ENCODE measurements at regions not wholly inside any gene's neighbourhood (a gene's known extent, or its start where the extent isn't known, plus 50 kb on each side); places are given as distances from the start of the nearest gene placed in this dataset.
A peak's percentile ranks its signal among the peaks of the same experiment; 100 is the strongest.

DNA sequence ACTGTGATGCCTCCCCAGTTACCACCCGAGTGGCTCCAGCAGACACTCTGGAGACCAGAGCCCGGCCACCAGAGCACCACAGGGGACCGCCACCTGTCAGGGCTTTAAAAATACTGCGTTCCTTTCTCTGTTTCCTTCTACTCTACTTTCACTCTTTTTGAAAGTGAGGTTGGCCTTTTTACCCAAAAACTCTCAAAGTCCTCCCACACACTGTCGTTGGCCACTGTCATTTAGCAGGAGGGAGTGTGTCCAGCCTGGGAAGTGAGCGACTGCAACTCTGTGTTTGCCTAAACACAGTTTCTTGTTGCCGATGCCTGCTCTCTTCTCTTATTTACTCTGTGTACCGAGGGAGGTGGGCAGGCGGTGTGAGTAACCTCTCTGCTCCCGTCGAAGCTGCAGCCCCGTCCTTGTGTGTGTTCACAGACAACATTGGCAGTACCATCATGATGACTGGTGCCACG, 90.8 kb upstream of the CLDN5 start:
- peaks cover 17% of the 10 kb centered on the region; the same call in 1 of the 2 replicates for H3K4me1 ChIP-seq (ENCODE audit: insufficient read depth, low read length)
- no peak overlapping the region for H3K4me3 ChIP-seq (ENCODE audit: low read length)
- H3K27me3 ChIP-seq (ENCODE audit: insufficient read depth, low read length), result no peaks in the 10 kb centered on the region
- H3K36me3 ChIP-seq (ENCODE audit: insufficient read depth, low read depth, low read length), result no peaks in the 10 kb centered on the region
- no peak overlapping the region for H3K27ac ChIP-seq (ENCODE audit: low read length)
- H3K9me3 ChIP-seq (ENCODE audit: insufficient read depth, low read depth, low read length), result no peaks in the 10 kb centered on the region
- H3K9ac ChIP-seq (ENCODE audit: low read depth, low read length), result no peak overlapping the region

DNA sequence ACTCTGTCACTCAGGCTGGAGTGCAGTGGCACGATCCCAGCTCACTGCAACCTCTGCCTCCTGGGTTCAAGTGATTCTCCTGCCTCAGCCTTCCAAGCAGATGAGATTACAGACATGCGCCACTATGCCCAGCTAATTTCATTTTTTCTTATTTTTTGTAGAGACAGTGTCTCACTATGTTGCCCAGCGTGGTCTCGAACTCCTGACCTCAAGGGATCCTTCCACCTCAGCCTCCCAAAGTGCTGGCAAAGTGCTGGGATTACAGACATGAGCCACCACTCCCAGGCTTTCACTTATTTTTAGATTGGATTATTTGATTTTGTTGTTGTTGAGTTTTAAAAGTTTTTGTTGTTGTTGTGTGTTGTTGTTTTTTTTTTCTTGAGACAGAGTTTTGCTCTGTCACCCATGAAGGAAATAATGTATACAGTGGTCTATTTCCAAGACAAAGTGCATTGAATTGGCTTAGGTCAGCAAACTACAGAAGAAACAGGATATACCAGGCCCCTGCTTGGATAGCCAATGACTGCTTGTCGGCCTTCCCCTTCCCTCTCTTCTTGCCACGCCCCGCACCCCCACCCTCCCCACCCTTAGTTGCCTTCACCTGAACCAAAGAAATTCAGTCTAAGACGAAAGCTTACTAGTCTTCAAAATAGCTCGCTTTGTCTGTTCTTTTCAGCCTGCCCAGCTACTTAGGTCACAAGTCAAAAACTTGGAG, 91.8 kb upstream of the CLDN5 start:
- H3K9me3 ChIP-seq (ENCODE audit: insufficient read depth, low read depth, low read length), result no peaks in the 10 kb centered on the region
- H3K9ac ChIP-seq (ENCODE audit: low read depth, low read length), result no peak overlapping the region
- no peaks in the 10 kb centered on the region for H3K27me3 ChIP-seq (ENCODE audit: insufficient read depth, low read length)
- H3K4me1 ChIP-seq (ENCODE audit: insufficient read depth, low read length), result peaks cover 8% of the 10 kb centered on the region; the same call in 1 of the 2 replicates
- H3K27ac ChIP-seq (ENCODE audit: low read length), result no peak overlapping the region
- no peaks in the 10 kb centered on the region for H3K36me3 ChIP-seq (ENCODE audit: insufficient read depth, low read depth, low read length)
- no peak overlapping the region for H3K4me3 ChIP-seq (ENCODE audit: low read length)

DNA sequence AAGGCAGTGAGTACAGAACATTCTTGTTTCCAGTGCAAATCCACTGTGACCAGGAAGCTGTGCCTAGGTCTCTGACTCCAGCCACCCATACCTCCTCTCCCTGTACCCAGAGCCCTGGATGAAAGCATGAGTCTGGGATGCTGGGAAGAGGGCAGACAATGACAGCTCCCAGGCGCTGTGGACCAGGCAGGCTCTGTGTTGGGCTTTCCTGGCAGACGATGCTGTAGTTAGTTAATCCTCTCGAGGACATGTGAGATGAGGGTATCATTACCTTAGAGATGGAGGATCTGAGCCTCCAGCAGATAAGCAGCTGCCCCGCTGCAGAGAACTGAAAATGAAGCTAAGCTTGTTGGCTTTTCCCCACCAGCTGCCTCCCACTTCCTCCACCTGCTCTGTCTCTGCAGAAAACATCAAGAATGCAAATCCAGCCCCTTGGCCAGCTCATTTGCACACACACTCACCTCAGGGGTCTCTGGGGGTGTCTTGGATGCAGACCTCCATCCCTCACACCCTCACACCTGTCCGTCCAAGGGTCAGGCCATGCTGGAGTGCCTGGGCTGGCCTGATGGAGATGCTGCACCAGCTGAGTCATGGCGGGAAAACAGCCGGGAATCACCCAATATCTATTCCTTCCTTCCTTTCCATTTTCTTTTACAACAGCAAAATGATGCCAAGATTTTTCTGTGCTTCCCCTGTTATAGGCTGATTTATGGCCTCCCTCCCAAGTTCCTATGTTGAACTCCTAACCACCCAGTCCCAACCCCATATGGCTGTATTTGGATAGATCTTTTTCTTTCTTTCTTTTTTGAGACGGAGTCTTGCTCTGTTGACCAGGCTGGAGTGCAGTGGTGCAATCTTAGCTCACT, 94.9 kb upstream of the SEPTIN5 start:
- peaks cover 20% of the 10 kb centered on the region; the same call in 1 of the 2 replicates for H3K4me1 ChIP-seq (ENCODE audit: insufficient read depth, low read length)

DNA sequence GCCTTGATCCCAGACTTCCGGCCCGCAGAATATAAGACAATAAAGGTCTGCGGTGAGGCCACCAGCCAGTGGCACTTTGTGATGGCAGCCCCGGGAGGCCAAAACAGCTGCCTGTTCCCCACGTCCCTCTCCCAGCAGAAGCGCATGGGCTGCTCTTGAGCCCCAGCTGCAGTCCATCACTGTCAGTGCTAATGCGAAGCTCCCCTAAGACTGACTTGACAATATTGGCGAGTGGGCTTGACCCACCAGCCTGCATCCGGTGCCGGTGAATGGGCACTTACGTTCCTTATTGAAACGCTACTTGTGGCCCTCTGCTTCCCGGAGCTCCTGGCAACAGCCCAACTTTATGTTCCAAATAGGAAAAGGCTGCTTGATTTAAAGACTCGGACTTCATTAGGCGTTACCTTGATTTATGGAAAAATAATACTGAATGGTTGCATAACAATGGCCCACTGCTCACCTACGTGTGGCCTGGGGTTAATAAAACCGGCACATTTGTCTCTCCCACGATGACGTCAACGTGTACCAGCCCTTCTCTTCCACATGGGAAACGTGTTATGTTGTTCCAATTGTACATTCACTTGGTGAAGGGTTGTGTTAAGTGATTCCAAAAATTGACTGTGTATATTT, 93.4 kb upstream of the SEPTIN5 start:
- Histone ChIP-seq H3K36me3 (ENCODE audit: insufficient read depth, low read depth, low read length) (no peaks in the 10 kb centered on the region), H3K27me3 (ENCODE audit: insufficient read depth, low read length) (no peaks in the 10 kb centered on the region), H3K9ac (ENCODE audit: low read depth, low read length) (peak overlapping the region; percentile 56; the same call in 1 of the 2 replicates), H3K27ac (ENCODE audit: low read length) (no peak overlapping the region), H3K4me3 (ENCODE audit: low read length) (no peak overlapping the region), H3K4me1 (ENCODE audit: insufficient read depth, low read length) (peaks cover 20% of the 10 kb centered on the region; the same call in 1 of the 2 replicates), H3K9me3 (ENCODE audit: insufficient read depth, low read depth, low read length) (no peaks in the 10 kb centered on the region)

More for the DNA sequence above, 94.9 kb upstream of the SEPTIN5 start:
- Histone ChIP-seq H3K27me3 (ENCODE audit: insufficient read depth, low read length) (no peaks in the 10 kb centered on the region), H3K36me3 (ENCODE audit: insufficient read depth, low read depth, low read length) (no peaks in the 10 kb centered on the region), H3K9ac (ENCODE audit: low read depth, low read length) (no peak overlapping the region), H3K4me3 (ENCODE audit: low read length) (no peak overlapping the region), H3K9me3 (ENCODE audit: insufficient read depth, low read depth, low read length) (no peaks in the 10 kb centered on the region), H3K27ac (ENCODE audit: low read length) (no peak overlapping the region)

DNA sequence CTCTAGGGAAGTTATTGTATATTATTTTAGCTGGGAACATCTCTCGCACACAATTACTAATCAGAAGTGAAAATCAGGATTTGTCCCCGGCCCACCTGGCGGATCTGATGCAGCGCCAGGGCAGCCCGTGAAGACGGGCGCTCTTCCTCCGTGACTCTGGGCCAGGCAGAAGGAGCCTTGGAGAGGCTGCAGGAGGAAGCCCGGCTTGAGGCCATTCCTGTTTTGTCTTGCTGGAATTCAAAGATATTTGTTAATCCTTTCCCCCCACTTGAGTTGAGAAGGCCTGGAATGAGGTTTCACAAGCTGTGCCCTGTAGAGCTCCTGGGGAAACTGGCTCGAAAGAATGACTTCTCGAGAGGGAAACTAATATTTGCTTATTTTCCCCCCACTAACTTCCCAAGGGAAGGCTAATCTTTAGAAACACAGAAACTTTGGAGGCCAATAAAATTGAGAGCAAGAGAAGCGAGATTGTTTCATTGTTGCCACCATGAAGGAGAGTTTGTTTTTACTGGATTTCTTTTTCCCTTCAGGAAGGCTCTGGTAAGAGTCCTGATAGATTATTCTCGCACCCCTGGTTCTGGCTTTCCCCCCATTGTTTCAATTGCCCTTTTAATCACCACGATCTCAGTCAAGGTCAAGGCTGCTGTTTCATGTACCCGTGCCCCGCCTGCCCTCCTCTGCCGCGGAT, 92.8 kb upstream of the SEPTIN5 start:
- Histone ChIP-seq H3K9me3 (ENCODE audit: insufficient read depth, low read depth, low read length) (no peaks in the 10 kb centered on the region), H3K27me3 (ENCODE audit: insufficient read depth, low read length) (no peaks in the 10 kb centered on the region), H3K9ac (ENCODE audit: low read depth, low read length) (peak overlapping the region; percentile 56; the same call in 1 of the 2 replicates), H3K4me1 (ENCODE audit: insufficient read depth, low read length) (peaks cover 21% of the 10 kb centered on the region; the same call in 1 of the 2 replicates), H3K27ac (ENCODE audit: low read length) (no peak overlapping the region), H3K4me3 (ENCODE audit: low read length) (no peak overlapping the region), H3K36me3 (ENCODE audit: insufficient read depth, low read depth, low read length) (no peaks in the 10 kb centered on the region)

DNA sequence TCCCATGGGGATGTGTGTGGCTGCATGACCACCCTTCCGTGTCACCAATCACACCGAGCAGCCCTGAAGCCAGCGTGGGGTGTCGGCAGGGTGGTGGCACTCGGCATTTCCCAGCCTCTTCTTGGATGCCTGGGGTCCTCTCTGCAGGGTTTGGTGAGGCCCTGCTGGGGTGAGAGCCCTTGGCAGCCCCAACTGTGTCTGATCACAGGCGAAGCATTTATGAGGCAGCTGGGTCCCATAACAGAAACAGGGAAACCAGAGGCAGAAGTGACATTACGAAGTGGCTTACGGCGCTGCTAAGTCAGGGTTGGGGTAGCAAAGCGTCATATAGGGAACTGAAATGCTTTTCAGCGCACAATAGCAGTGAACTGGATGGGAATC, 92.3 kb upstream of the SEPTIN5 start:
- H3K9me3 ChIP-seq (ENCODE audit: insufficient read depth, low read depth, low read length), result no peaks in the 10 kb centered on the region
- H3K36me3 ChIP-seq (ENCODE audit: insufficient read depth, low read depth, low read length), result no peaks in the 10 kb centered on the region
- peaks cover 18% of the 10 kb centered on the region; the same call in 1 of the 2 replicates for H3K4me1 ChIP-seq (ENCODE audit: insufficient read depth, low read length)
- no peak overlapping the region for H3K27ac ChIP-seq (ENCODE audit: low read length)
- peak overlapping the region; percentile 56; the same call in 1 of the 2 replicates for H3K9ac ChIP-seq (ENCODE audit: low read depth, low read length)
- H3K27me3 ChIP-seq (ENCODE audit: insufficient read depth, low read length), result no peaks in the 10 kb centered on the region
- no peak overlapping the region for H3K4me3 ChIP-seq (ENCODE audit: low read length)

DNA sequence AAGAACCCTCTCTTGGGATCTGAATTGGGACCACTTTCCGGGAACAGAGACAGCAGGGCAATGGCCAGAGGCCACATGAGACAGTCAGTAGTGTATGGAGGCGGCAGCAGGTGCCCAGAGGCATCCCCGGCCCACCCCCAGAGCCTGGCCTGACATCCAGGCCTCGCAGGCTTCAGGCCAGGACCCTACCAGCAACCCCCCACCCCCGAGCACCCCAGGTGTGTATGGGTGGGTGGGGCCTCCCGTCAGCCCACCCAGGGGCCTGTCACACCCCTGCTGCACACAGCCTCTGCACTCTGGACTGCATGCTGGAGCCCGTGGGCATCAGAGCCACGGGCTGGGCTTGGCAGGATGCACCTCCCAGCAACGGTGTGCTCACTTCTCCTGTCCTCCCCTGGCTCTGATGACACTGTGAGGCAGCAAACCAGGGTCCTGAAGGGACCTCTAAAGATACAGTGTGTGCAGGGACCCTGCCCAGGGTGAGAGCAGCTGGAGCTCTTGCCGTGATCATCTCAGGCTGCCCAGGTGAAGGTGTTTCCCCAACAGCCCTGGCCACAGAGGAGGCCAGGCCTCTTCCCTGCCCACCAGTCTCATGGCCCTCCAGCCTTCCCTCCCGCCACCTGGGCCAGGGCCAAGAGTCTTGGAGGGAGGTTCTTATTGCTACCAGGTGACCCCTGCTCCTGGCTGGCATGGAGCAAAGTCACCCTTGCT, 88.8 kb upstream of the SEPTIN5 start:
- H3K9me3 ChIP-seq (ENCODE audit: insufficient read depth, low read depth, low read length), result no peaks in the 10 kb centered on the region
- H3K4me1 ChIP-seq (ENCODE audit: insufficient read depth, low read length), result peaks cover 18% of the 10 kb centered on the region; the same call in 1 of the 2 replicates
- no peaks in the 10 kb centered on the region for H3K36me3 ChIP-seq (ENCODE audit: insufficient read depth, low read depth, low read length)
- no peaks in the 10 kb centered on the region for H3K27me3 ChIP-seq (ENCODE audit: insufficient read depth, low read length)
- no peak overlapping the region for H3K9ac ChIP-seq (ENCODE audit: low read depth, low read length)
- H3K4me3 ChIP-seq (ENCODE audit: low read length), result no peak overlapping the region
- no peak overlapping the region for H3K27ac ChIP-seq (ENCODE audit: low read length)

DNA sequence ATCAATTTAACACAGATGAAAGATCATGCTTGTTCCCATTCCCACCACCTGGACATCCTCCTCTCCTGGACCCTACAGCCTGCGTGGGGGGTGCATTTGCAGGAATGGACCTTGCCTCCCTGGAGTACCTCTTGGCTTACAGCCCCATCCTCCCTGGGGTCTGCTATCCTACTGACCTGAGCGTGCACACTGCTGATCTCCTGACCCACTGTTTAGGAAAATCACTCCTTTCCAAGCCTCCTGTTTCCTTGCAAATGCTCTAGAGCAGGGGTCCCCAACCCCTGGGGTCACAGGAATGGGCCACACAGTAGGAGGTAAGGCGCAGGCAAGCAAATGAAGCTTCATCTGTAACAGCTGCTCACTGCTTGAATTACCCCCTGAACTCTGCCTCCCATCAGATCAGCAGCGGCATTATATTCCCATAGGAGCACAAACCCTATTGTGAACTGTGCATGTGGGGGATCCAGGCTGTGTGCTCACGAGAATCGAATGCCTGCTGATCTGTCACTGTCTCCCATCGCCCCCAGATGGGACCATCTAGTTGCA, 88.2 kb upstream of the SEPTIN5 start:
- H3K4me1 ChIP-seq (ENCODE audit: insufficient read depth, low read length), result peaks cover 16% of the 10 kb centered on the region; the same call in 1 of the 2 replicates
- no peaks in the 10 kb centered on the region for H3K36me3 ChIP-seq (ENCODE audit: insufficient read depth, low read depth, low read length)
- no peak overlapping the region for H3K27ac ChIP-seq (ENCODE audit: low read length)
- no peak overlapping the region for H3K9ac ChIP-seq (ENCODE audit: low read depth, low read length)
- no peaks in the 10 kb centered on the region for H3K27me3 ChIP-seq (ENCODE audit: insufficient read depth, low read length)
- no peaks in the 10 kb centered on the region for H3K9me3 ChIP-seq (ENCODE audit: insufficient read depth, low read depth, low read length)
- no peak overlapping the region for H3K4me3 ChIP-seq (ENCODE audit: low read length)

DNA sequence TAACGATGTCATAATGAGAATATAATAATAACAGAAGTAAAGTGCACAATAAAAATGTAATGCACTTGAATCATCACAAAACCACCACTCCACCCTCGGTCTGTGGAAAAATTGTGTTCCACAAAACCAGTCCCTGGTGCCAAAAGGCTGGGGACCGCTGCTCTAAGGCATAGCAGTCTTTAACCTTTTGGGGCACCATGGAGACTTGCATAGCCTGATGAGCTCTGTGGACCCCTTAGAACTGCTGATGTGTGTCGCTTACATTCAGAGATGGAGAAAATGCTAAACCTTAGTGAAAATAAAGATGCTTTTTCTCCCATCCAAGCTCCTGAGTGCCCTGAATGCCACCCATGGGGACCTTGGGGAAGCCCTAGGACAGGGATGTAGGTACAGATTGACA, 87.6 kb upstream of the SEPTIN5 start:
- Histone ChIP-seq H3K9ac (ENCODE audit: low read depth, low read length) (no peak overlapping the region), H3K4me1 (ENCODE audit: insufficient read depth, low read length) (peaks cover 10% of the 10 kb centered on the region; the same call in 1 of the 2 replicates), H3K27ac (ENCODE audit: low read length) (no peak overlapping the region), H3K9me3 (ENCODE audit: insufficient read depth, low read depth, low read length) (no peaks in the 10 kb centered on the region), H3K27me3 (ENCODE audit: insufficient read depth, low read length) (no peaks in the 10 kb centered on the region), H3K4me3 (ENCODE audit: low read length) (no peak overlapping the region), H3K36me3 (ENCODE audit: insufficient read depth, low read depth, low read length) (no peaks in the 10 kb centered on the region)

DNA sequence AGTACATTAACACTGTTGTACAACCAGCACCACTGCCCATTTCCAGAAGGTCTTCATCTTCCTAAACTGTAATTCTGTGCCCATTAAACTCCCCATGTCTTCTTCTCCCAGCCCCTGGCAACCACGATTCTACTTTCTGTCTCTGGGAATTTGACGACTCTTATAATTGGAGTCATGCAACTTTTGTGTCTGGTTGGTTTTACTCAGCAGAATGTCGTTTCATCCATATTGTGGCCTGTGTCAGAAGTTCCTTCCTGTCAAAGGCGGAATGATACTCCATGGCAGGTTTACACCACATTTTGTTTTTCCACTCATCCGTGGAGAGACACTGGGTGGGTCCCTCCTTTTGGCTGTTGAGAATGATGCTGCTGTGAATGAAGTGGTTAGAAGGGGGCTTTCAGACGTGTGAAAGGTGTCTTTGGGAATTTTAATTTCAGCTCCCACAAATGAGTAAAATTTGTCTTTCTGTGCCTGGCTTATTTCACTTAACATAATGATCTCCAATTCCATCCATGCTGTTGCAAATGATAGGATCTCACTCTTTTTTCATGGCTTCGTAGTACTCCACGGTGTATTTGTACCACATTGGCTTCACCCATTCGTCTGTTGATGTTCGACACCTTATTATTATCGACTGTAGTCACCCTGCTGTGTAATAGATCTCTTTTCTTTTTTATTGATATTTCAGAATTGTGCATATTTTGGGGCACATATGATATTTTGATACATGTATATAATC, 86.1 kb upstream of the SEPTIN5 start:
- H3K4me1 ChIP-seq (ENCODE audit: insufficient read depth, low read length), result peaks cover 2% of the 10 kb centered on the region; the same call in 1 of the 2 replicates
- no peaks in the 10 kb centered on the region for H3K9me3 ChIP-seq (ENCODE audit: insufficient read depth, low read depth, low read length)
- H3K9ac ChIP-seq (ENCODE audit: low read depth, low read length), result no peak overlapping the region
- no peak overlapping the region for H3K27ac ChIP-seq (ENCODE audit: low read length)
- no peaks in the 10 kb centered on the region for H3K27me3 ChIP-seq (ENCODE audit: insufficient read depth, low read length)
- no peaks in the 10 kb centered on the region for H3K36me3 ChIP-seq (ENCODE audit: insufficient read depth, low read depth, low read length)
- H3K4me3 ChIP-seq (ENCODE audit: low read length), result no peak overlapping the region

Measured in iPS-20b (cell line).